ENCODE measurements at regions not wholly inside any gene's neighbourhood (a gene's known extent, or its start where the extent isn't known, plus 50 kb on each side); places are given as distances from the start of the nearest gene placed in this dataset.

DNA sequence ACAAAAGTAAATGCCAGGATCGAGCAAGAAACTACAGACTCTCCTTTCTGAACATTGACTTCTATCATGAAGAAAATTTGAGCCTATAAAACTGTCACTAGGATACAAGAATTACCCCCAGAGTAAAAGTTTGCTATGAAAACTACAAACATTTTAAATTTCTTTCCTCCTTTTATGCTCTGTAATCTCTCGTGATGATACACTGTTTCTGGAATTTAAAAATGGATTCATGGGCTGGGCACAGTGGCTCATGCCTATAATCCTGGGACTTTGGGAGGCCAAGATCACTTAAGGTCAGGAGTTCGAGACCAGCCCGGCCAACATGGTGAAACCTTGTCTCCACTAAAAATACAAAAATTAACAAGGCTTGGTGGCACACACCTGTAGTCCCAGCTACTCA lies 181.3 kb downstream of the ZNF281 start:
- H3K9me3 ChIP-seq (ENCODE audit: low read length): no peaks in the 10 kb centered on the region
- H2AFZ ChIP-seq (ENCODE audit: low read length): no peak overlapping the region
- no peaks in the 10 kb centered on the region for H3K9me2 ChIP-seq (ENCODE audit: insufficient read depth, low read length)
- DNase-seq (ENCODE audit: low spot score): no peak
- no peak for TF ChIP-seq EZH2phosphoT487 (IDR thresholded peaks at IDR 0.05; ENCODE audit: borderline replicate concordance, low read depth, low read length)
- TF ChIP-seq, protein P1, sequence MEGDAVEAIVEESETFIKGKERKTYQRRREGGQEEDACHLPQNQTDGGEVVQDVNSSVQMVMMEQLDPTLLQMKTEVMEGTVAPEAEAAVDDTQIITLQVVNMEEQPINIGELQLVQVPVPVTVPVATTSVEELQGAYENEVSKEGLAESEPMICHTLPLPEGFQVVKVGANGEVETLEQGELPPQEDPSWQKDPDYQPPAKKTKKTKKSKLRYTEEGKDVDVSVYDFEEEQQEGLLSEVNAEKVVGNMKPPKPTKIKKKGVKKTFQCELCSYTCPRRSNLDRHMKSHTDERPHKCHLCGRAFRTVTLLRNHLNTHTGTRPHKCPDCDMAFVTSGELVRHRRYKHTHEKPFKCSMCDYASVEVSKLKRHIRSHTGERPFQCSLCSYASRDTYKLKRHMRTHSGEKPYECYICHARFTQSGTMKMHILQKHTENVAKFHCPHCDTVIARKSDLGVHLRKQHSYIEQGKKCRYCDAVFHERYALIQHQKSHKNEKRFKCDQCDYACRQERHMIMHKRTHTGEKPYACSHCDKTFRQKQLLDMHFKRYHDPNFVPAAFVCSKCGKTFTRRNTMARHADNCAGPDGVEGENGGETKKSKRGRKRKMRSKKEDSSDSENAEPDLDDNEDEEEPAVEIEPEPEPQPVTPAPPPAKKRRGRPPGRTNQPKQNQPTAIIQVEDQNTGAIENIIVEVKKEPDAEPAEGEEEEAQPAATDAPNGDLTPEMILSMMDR (conservative IDR thresholded peaks at IDR 0.05; ENCODE audit: low read length): no peak
- no TSS peak for BruUV-seq (replicated peaks)
- H3K36me3 ChIP-seq (ENCODE audit: insufficient read depth, low read length): no peaks in the 10 kb centered on the region
- no peaks in the 10 kb centered on the region for H3K79me2 ChIP-seq (ENCODE audit: insufficient read depth, low read depth, low read length)
- H3K4me3 ChIP-seq (ENCODE audit: low read depth, low read length, poor library complexity, severe bottlenecking): no peak overlapping the region
- no peaks in the 10 kb centered on the region for H4K20me1 ChIP-seq (ENCODE audit: insufficient read depth, low read length)
- H3K4me2 ChIP-seq (ENCODE audit: low read length): no peak overlapping the region
- peaks cover 12% of the 10 kb centered on the region for H3K4me1 ChIP-seq (ENCODE audit: insufficient read depth, low read length, poor library complexity, severe bottlenecking)
- CTCF ChIA-PET (ENCODE audit: unreplicated experiment): no interaction called here
- POLR2A ChIA-PET: no interaction called here
- intact Hi-C loops (cut with micrococcal nuclease; ENCODE audit: unreplicated experiment): no loop called here
- H3K27ac ChIP-seq (ENCODE audit: low read depth, low read length, poor library complexity, severe bottlenecking): no peak overlapping the region

DNA sequence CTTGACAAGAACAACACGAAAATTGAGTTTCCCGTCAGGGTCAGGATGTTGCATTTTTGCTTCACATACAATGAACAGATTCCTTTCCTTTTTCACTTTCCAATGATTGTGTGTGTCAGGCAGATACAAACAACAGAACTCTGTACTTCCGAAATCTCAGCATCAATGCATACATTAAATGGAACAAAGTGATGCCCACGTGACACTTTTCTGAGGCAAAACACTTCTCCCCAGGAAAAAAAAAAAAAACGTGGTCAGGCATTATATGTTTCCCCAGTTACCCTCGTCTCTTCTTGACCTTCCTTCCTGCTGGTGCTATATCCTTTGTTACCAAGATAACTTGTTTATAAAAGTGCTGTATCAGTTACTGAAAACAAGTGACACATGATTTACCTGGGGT lies 181.8 kb downstream of the ZNF281 start:
- ChIA-PET CTCF (ENCODE audit: unreplicated experiment) (no interaction called here), POLR2A (no interaction called here)
- Histone ChIP-seq H3K36me3 (ENCODE audit: insufficient read depth, low read length) (no peaks in the 10 kb centered on the region), H3K4me3 (ENCODE audit: low read depth, low read length, poor library complexity, severe bottlenecking) (no peak overlapping the region), H3K9me3 (ENCODE audit: low read length) (no peaks in the 10 kb centered on the region), H3K4me1 (ENCODE audit: insufficient read depth, low read length, poor library complexity, severe bottlenecking) (peaks cover 12% of the 10 kb centered on the region), H3K4me2 (ENCODE audit: low read length) (no peak overlapping the region), H3K79me2 (ENCODE audit: insufficient read depth, low read depth, low read length) (no peaks in the 10 kb centered on the region), H3K9me2 (ENCODE audit: insufficient read depth, low read length) (no peaks in the 10 kb centered on the region), H3K27ac (ENCODE audit: low read depth, low read length, poor library complexity, severe bottlenecking) (no peak overlapping the region), H2AFZ (ENCODE audit: low read length) (no peak overlapping the region), H4K20me1 (ENCODE audit: insufficient read depth, low read length) (no peaks in the 10 kb centered on the region)
- TF ChIP-seq EZH2phosphoT487 (IDR thresholded peaks at IDR 0.05; ENCODE audit: borderline replicate concordance, low read depth, low read length): no peak
- TF ChIP-seq, protein P1 (conservative IDR thresholded peaks at IDR 0.05; ENCODE audit: low read length): no peak
- DNase-seq (ENCODE audit: low spot score): no peak
- no TSS peak for BruUV-seq (replicated peaks)
- intact Hi-C loops (cut with micrococcal nuclease; ENCODE audit: unreplicated experiment): no loop called here
